ENCODE measurements at regions not wholly inside any gene's neighbourhood (a gene's known extent, or its start where the extent isn't known, plus 50 kb on each side); places are given as distances from the start of the nearest gene placed in this dataset.

DNA sequence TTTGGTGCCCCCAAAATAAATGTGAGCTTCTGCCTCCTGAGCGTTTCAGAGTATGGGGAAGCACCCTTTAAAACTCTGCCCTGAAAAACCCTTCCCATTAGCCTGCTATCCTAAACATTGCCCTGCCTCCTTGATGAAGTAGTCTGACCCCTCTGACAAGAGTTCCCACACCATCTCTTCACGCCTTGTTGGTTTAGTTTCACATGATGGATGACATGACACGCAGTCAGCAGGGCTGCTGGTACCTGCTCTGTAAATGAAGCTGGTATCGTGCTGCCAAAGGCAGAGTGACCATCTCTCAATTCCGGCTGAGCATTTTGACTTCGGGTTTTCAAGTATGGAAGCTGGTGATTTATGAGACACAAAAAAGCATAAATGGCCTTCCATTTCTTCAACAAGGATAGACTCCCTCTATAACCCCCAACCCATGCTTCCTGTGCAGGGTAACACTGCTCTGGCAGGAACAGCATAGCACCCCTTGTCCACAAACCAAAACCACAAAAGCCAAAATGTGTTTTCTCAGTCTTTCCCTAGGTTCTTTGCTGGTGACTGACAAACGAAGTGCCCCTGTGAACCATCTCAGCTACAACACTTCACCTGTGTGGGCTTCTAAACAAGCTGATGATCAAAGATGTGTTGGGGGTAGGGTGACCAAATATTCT lies 444.6 kb downstream of the NUF2 start:
- TF ChIP-seq, protein P1, sequence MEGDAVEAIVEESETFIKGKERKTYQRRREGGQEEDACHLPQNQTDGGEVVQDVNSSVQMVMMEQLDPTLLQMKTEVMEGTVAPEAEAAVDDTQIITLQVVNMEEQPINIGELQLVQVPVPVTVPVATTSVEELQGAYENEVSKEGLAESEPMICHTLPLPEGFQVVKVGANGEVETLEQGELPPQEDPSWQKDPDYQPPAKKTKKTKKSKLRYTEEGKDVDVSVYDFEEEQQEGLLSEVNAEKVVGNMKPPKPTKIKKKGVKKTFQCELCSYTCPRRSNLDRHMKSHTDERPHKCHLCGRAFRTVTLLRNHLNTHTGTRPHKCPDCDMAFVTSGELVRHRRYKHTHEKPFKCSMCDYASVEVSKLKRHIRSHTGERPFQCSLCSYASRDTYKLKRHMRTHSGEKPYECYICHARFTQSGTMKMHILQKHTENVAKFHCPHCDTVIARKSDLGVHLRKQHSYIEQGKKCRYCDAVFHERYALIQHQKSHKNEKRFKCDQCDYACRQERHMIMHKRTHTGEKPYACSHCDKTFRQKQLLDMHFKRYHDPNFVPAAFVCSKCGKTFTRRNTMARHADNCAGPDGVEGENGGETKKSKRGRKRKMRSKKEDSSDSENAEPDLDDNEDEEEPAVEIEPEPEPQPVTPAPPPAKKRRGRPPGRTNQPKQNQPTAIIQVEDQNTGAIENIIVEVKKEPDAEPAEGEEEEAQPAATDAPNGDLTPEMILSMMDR (IDR thresholded peaks at IDR 0.05) = no peak
- no peak for TF ChIP-seq POLR2A (IDR thresholded peaks at IDR 0.05; ENCODE audit: low read depth)
